WTC11 (cell line): ENCODE measurements at regions not wholly inside any gene's neighbourhood (a gene's known extent, or its start where the extent isn't known, plus 50 kb on each side); places are given as distances from the start of the nearest gene placed in this dataset.

Source experiments
- ATAC-seq: fragments of 200-7000 bp; cut with Tn5 transposase; 2 replicates; pipeline ENCODE4 v1.10.0; 2021; ENCODE audit warnings: mild to moderate bottlenecking, moderate library complexity
- CTCF ChIA-PET: fragments of 300-600 bp; sonication (Branson Sonifier 250); formaldehyde crosslinking; loops from one replicate; lab custom pipeline; 2021; ENCODE audit warnings: antibody characterized with exemption; lab: Charles Lee
- POLR2A ChIA-PET: fragments of 350-600 bp; sonication (Branson Sonifier 250); formaldehyde crosslinking; loops from one replicate; lab custom pipeline; 2021; ENCODE audit warnings: antibody characterized with exemption; lab: Charles Lee
- DNase-seq: peaks from one replicate; pipeline ENCODE4 v3.0.0; 2021; ENCODE audit warnings: low spot score
- H3K27ac Mint-ChIP-seq: 2 replicates; pipeline ENCODE4 v1.8.0; 2021; ENCODE audit warnings: mixed read lengths
- H3K27me3 Mint-ChIP-seq: 2 replicates; pipeline ENCODE4 v1.8.0; 2021; ENCODE audit warnings: low read depth, mild to moderate bottlenecking, moderate library complexity, mixed read lengths
- H3K36me3 Mint-ChIP-seq: 2 replicates; pipeline ENCODE4 v1.8.0; 2021; ENCODE audit warnings: mixed read lengths
- H3K4me1 Mint-ChIP-seq: 2 replicates; pipeline ENCODE4 v1.8.0; 2022; ENCODE audit warnings: mixed read lengths
- H3K4me3 Mint-ChIP-seq: 2 replicates; pipeline ENCODE4 v1.8.0; 2021; ENCODE audit warnings: mild to moderate bottlenecking, moderate library complexity, mixed read lengths
- H3K9me3 Mint-ChIP-seq: 2 replicates; pipeline ENCODE4 v1.8.0; 2021; ENCODE audit warnings: mixed read lengths
- FOXK1 ChIP-seq: sonication (generic); formaldehyde crosslinking; IDR thresholded peaks from 2 replicates; pipeline ENCODE4 v1.8.0; 2022; ENCODE audit warnings: mild to moderate bottlenecking, moderate library complexity, missing genetic modification reagents
- FOXP1 ChIP-seq: sonication (generic); formaldehyde crosslinking; IDR thresholded peaks from 2 replicates; pipeline ENCODE4 v1.8.0; 2022; ENCODE audit warnings: missing genetic modification reagents, mild to moderate bottlenecking, moderate library complexity, borderline replicate concordance
- IRF2 ChIP-seq: sonication (generic); formaldehyde crosslinking; IDR thresholded peaks from 2 replicates; pipeline ENCODE4 v1.8.0; 2022; ENCODE audit warnings: low read depth, missing genetic modification reagents, borderline replicate concordance
- JAZF1 ChIP-seq: fragments of 250-450 bp; sonication (Bioruptor Pico); IDR thresholded peaks from 2 replicates; pipeline ENCODE4 v1.9.0; 2021; ENCODE audit warnings: moderate library complexity, mild to moderate bottlenecking, inconsistent platforms
- NFE2L1 ChIP-seq: sonication (generic); formaldehyde crosslinking; IDR thresholded peaks from 2 replicates; pipeline ENCODE4 v1.8.1; 2023; ENCODE audit warnings: missing genetic modification reagents
- NR2C2 ChIP-seq: sonication (generic); formaldehyde crosslinking; IDR thresholded peaks from 2 replicates; pipeline ENCODE4 v1.8.0; 2022; ENCODE audit warnings: mild to moderate bottlenecking, missing genetic modification reagents
- RELA ChIP-seq: sonication (generic); formaldehyde crosslinking; IDR thresholded peaks from 2 replicates; pipeline ENCODE4 v1.8.1; 2022; ENCODE audit warnings: missing genetic modification reagents, mild to moderate bottlenecking, borderline replicate concordance
- SMAD3 ChIP-seq: sonication (generic); formaldehyde crosslinking; IDR thresholded peaks from 2 replicates; pipeline ENCODE4 v1.8.0; 2022; ENCODE audit warnings: missing genetic modification reagents, mild to moderate bottlenecking, borderline replicate concordance
- SOX15 ChIP-seq: fragments of 250-450 bp; sonication (Bioruptor Pico); IDR thresholded peaks from 2 replicates; pipeline ENCODE4 v1.9.0; 2021; ENCODE audit warnings: mild to moderate bottlenecking
- SP1 ChIP-seq: sonication (generic); formaldehyde crosslinking; conservative IDR thresholded peaks from 2 replicates; pipeline ENCODE4 v1.8.1; 2022; ENCODE audit warnings: missing genetic modification reagents
- ZNF121 ChIP-seq: sonication (generic); formaldehyde crosslinking; IDR thresholded peaks from 2 replicates; pipeline ENCODE4 v1.8.0; 2023; ENCODE audit warnings: missing genetic modification reagents
- ZNF219 ChIP-seq: sonication (generic); formaldehyde crosslinking; IDR thresholded peaks from 2 replicates; pipeline ENCODE4 v1.8.0; 2023; ENCODE audit warnings: missing genetic modification reagents, mild to moderate bottlenecking, borderline replicate concordance
- ZNF317 ChIP-seq: sonication (generic); formaldehyde crosslinking; IDR thresholded peaks from 2 replicates; pipeline ENCODE4 v1.8.1; 2023; ENCODE audit warnings: low read depth, mild to moderate bottlenecking, moderate library complexity, missing genetic modification reagents, borderline replicate concordance
- ZNF396 ChIP-seq: fragments of 250-450 bp; sonication (Bioruptor Pico); IDR thresholded peaks from 2 replicates; pipeline ENCODE4 v1.8.0; 2021; ENCODE audit warnings: mild to moderate bottlenecking, moderate library complexity, borderline replicate concordance
- ZNF671 ChIP-seq: fragments of 250-450 bp; sonication (Bioruptor Pico); IDR thresholded peaks from 2 replicates; pipeline ENCODE4 v1.8.0; 2021; ENCODE audit warnings: mild to moderate bottlenecking
- ZSCAN18 ChIP-seq: fragments of 250-450 bp; sonication (Bioruptor Pico); IDR thresholded peaks from 2 replicates; pipeline ENCODE4 v2.1.2; 2022; ENCODE audit warnings: mild to moderate bottlenecking, moderate library complexity
- TF ChIP-seq, protein P1 (sequence below): sonication (generic); formaldehyde crosslinking; IDR thresholded peaks from 2 replicates; pipeline ENCODE4 v1.8.1; 2022; ENCODE audit warnings: missing genetic modification reagents, borderline replicate concordance
- TF ChIP-seq, protein P2 (sequence below): sonication (generic); formaldehyde crosslinking; IDR thresholded peaks from 2 replicates; pipeline ENCODE4 v1.8.0; 2023; ENCODE audit warnings: missing genetic modification reagents
- TF ChIP-seq, protein P3 (sequence below): sonication (generic); formaldehyde crosslinking; conservative IDR thresholded peaks from 2 replicates; pipeline ENCODE4 v1.8.1; 2023; ENCODE audit warnings: mild to moderate bottlenecking, low read depth, missing genetic modification reagents, moderate library complexity
- TF ChIP-seq, protein P4 (sequence below): sonication (generic); formaldehyde crosslinking; IDR thresholded peaks from 2 replicates; pipeline ENCODE4 v1.8.0; 2022; ENCODE audit warnings: mild to moderate bottlenecking, missing genetic modification reagents
- TF ChIP-seq, protein P5 (sequence below): sonication (generic); formaldehyde crosslinking; IDR thresholded peaks from 2 replicates; pipeline ENCODE4 v1.8.0; 2022; ENCODE audit warnings: missing genetic modification reagents

GRCh38 chr14:25430808-25431207 lies 380.9 kb upstream of the STXBP6 start (continued):
- TF ChIP-seq FOXK1 (no peak), SOX15 (no peak), ZSCAN18 (CRISPR knock-in tag) (no peak), RELA (CRISPR knock-in tag) (no peak), ZNF396 (CRISPR knock-in tag) (no peak)

- Mint-ChIP-seq H3K27me3 (peaks cover 3% of the 10 kb centered on the region; the same call in 1 of the 2 replicates), H3K36me3 (no peaks in the 10 kb centered on the region), H3K4me3 (no peak overlapping the region), H3K9me3 (no peaks in the 10 kb centered on the region), H3K4me1 (peaks cover 2% of the 10 kb centered on the region; the same call in 1 of the 2 replicates), H3K27ac (no peak overlapping the region)
- no peak for ATAC-seq
- CTCF ChIA-PET, result interaction anchor here (0.6 to 3.1 kb wide), 6 partner anchors 8 to 1358 kb away, joined by 3 to 36 read pairs (median 10); no protein-coding TSS in a partner anchor
- no peak for TF ChIP-seq ZNF396 (CRISPR knock-in tag)
- no peak for TF ChIP-seq FOXK1
- TF ChIP-seq SP1 (CRISPR knock-in tag), result no peak
- TF ChIP-seq, protein P1, sequence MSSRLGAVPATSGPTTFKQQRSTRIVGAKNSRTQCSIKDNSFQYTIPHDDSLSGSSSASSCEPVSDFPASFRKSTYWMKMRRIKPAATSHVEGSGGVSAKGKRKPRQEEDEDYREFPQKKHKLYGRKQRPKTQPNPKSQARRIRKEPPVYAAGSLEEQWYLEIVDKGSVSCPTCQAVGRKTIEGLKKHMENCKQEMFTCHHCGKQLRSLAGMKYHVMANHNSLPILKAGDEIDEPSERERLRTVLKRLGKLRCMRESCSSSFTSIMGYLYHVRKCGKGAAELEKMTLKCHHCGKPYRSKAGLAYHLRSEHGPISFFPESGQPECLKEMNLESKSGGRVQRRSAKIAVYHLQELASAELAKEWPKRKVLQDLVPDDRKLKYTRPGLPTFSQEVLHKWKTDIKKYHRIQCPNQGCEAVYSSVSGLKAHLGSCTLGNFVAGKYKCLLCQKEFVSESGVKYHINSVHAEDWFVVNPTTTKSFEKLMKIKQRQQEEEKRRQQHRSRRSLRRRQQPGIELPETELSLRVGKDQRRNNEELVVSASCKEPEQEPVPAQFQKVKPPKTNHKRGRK, result no peak
- TF ChIP-seq IRF2 (CRISPR knock-in tag), result no peak
- no peak for TF ChIP-seq ZNF317 (CRISPR knock-in tag)
- no peak for TF ChIP-seq NFE2L1 (CRISPR knock-in tag)
- TF ChIP-seq, protein P2, sequence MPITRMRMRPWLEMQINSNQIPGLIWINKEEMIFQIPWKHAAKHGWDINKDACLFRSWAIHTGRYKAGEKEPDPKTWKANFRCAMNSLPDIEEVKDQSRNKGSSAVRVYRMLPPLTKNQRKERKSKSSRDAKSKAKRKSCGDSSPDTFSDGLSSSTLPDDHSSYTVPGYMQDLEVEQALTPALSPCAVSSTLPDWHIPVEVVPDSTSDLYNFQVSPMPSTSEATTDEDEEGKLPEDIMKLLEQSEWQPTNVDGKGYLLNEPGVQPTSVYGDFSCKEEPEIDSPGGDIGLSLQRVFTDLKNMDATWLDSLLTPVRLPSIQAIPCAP (CRISPR knock-in tag), result no peak
- no peak for DNase-seq
- POLR2A ChIA-PET, result no interaction called here
Observed at GRCh38 chr14:25412998-25413397, 363.1 kb upstream of the STXBP6 start.

DNA sequence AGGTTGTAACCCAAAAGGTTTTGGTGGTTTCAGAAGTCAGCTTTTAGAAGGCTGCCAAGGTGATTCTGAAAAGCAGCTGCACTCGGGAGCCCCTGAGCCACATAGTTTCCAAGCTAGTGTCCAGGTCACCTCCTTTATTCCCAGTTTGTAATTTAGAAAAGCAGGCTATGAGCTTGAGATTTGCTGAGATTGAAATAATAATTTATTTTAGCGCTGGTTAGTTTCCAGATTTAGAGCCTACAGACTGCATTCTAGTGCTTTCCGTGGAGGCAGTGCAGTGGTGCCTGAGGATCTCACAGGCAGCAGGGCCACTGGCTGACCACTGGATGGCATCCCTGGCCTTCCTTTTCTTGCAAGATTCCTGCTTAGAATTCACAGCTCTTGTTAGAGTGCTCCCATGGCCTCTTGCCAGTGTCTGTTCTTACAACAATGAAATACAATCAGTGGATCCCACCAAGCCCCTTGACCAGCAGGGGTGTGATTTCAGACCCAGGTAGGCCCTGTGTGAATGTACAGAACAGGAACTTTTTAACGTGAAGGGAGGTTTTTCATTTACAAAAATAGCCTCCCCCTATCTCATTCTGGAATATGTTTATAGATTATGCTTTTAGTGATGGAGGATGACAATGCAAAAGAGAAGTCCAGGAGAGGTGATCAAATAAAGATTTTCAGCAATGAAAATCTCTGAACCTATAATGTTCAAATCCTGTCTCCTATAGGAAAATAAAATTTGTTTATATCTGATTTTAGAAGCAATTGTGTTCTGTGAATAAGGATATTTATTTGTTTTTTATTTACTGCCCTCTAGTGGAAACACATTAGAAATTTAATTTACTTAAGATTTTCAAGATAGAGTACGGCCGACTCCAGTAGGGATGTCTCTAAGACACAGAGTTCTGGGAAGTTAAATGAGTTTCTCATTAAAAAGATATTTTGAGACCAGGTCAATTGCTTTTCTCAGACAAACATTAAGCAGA lies 362.1 kb upstream of the STXBP6 start:
- Mint-ChIP-seq H3K27ac (no peak overlapping the region), H3K4me3 (no peak overlapping the region), H3K4me1 (peaks cover 2% of the 10 kb centered on the region; the same call in 1 of the 2 replicates), H3K9me3 (no peaks in the 10 kb centered on the region), H3K36me3 (no peaks in the 10 kb centered on the region), H3K27me3 (peaks cover 3% of the 10 kb centered on the region; the same call in 1 of the 2 replicates)
- ChIA-PET POLR2A (interaction anchor here (0.9 kb wide), 1 partner anchor 10 kb away, joined by 3 read pairs; no protein-coding TSS in a partner anchor), CTCF (interaction anchor here (0.6 to 3.1 kb wide), 24 partner anchors 9 to 676 kb away, joined by 3 to 36 read pairs (median 4); no protein-coding TSS in a partner anchor)
- DNase-seq, result peak; percentile 50
- peak; percentile 96 for ATAC-seq
- TF ChIP-seq SMAD3, result no peak
- TF ChIP-seq ZNF219 (CRISPR knock-in tag), result no peak
- TF ChIP-seq, protein P3, sequence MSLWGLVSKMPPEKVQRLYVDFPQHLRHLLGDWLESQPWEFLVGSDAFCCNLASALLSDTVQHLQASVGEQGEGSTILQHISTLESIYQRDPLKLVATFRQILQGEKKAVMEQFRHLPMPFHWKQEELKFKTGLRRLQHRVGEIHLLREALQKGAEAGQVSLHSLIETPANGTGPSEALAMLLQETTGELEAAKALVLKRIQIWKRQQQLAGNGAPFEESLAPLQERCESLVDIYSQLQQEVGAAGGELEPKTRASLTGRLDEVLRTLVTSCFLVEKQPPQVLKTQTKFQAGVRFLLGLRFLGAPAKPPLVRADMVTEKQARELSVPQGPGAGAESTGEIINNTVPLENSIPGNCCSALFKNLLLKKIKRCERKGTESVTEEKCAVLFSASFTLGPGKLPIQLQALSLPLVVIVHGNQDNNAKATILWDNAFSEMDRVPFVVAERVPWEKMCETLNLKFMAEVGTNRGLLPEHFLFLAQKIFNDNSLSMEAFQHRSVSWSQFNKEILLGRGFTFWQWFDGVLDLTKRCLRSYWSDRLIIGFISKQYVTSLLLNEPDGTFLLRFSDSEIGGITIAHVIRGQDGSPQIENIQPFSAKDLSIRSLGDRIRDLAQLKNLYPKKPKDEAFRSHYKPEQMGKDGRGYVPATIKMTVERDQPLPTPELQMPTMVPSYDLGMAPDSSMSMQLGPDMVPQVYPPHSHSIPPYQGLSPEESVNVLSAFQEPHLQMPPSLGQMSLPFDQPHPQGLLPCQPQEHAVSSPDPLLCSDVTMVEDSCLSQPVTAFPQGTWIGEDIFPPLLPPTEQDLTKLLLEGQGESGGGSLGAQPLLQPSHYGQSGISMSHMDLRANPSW (CRISPR knock-in tag), result no peak
- TF ChIP-seq FOXK1, result no peak
- TF ChIP-seq JAZF1 (CRISPR knock-in tag), result no peak
- TF ChIP-seq, protein P4, sequence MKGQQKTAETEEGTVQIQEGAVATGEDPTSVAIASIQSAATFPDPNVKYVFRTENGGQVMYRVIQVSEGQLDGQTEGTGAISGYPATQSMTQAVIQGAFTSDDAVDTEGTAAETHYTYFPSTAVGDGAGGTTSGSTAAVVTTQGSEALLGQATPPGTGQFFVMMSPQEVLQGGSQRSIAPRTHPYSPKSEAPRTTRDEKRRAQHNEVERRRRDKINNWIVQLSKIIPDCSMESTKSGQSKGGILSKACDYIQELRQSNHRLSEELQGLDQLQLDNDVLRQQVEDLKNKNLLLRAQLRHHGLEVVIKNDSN, result no peak
- TF ChIP-seq, protein P5, sequence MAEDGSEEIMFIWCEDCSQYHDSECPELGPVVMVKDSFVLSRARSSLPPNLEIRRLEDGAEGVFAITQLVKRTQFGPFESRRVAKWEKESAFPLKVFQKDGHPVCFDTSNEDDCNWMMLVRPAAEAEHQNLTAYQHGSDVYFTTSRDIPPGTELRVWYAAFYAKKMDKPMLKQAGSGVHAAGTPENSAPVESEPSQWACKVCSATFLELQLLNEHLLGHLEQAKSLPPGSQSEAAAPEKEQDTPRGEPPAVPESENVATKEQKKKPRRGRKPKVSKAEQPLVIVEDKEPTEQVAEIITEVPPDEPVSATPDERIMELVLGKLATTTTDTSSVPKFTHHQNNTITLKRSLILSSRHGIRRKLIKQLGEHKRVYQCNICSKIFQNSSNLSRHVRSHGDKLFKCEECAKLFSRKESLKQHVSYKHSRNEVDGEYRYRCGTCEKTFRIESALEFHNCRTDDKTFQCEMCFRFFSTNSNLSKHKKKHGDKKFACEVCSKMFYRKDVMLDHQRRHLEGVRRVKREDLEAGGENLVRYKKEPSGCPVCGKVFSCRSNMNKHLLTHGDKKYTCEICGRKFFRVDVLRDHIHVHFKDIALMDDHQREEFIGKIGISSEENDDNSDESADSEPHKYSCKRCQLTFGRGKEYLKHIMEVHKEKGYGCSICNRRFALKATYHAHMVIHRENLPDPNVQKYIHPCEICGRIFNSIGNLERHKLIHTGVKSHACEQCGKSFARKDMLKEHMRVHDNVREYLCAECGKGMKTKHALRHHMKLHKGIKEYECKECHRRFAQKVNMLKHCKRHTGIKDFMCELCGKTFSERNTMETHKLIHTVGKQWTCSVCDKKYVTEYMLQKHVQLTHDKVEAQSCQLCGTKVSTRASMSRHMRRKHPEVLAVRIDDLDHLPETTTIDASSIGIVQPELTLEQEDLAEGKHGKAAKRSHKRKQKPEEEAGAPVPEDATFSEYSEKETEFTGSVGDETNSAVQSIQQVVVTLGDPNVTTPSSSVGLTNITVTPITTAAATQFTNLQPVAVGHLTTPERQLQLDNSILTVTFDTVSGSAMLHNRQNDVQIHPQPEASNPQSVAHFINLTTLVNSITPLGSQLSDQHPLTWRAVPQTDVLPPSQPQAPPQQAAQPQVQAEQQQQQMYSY (CRISPR knock-in tag), result no peak
- TF ChIP-seq NR2C2, result no peak
- TF ChIP-seq FOXP1, result no peak
- TF ChIP-seq ZNF671 (CRISPR knock-in tag), result no peak
- TF ChIP-seq ZNF121 (CRISPR knock-in tag), result no peak
- TF ChIP-seq ZNF396 (CRISPR knock-in tag), result no peak
